ENCODE measurements at regions not wholly inside any gene's neighbourhood (a gene's known extent, or its start where the extent isn't known, plus 50 kb on each side); places are given as distances from the start of the nearest gene placed in this dataset.

GRCh38 chr13:108026680-108027410 is 188.5 kb downstream of the LIG4 start:
- DNase-seq (ENCODE audit: low spot score), result no peak
- ATAC-seq, result no peak
- intact Hi-C loops (cut with DNase I), result no loop called here

- no peak for ATAC-seq
Measured at GRCh38 chr13:108020027-108020426, 195.3 kb downstream of the LIG4 start.

GRCh38 chr13:108018371-108018870 is 196.9 kb downstream of the LIG4 start:
- intact Hi-C loops (cut with DNase I), result no loop called here
- no peak for ATAC-seq
- no peak for DNase-seq (ENCODE audit: low spot score)

More at GRCh38 chr13:108020027-108020426, 195.3 kb downstream of the LIG4 start:
- intact Hi-C loops (cut with DNase I), result no loop called here
- no peak for DNase-seq (ENCODE audit: low spot score)

- ATAC-seq (no peak), DNase-seq (ENCODE audit: low spot score) (no peak)
- intact Hi-C loops (cut with DNase I), result no loop called here
Measured at GRCh38 chr13:108006619-108007018, 208.7 kb downstream of the LIG4 start.

- intact Hi-C loops (cut with DNase I), result no loop called here
- ATAC-seq (no peak), DNase-seq (ENCODE audit: low spot score) (no peak)
Measured at GRCh38 chr13:108005231-108005630, 210.1 kb downstream of the LIG4 start.

- intact Hi-C loops (cut with DNase I), result no loop called here
- no peak for ATAC-seq
- DNase-seq (ENCODE audit: low spot score), result no peak
Measured at GRCh38 chr13:108003626-108004025, 211.7 kb downstream of the LIG4 start.

GRCh38 chr13:108000998-108001397 is 214.3 kb downstream of the LIG4 start:
- intact Hi-C loops (cut with DNase I), result no loop called here
- no peak for DNase-seq (ENCODE audit: low spot score)
- ATAC-seq, result no peak

- no peak for ATAC-seq
- intact Hi-C loops (cut with DNase I), result no loop called here
Measured at GRCh38 chr13:107999751-108000150, 215.6 kb downstream of the LIG4 start.

GRCh38 chr13:107994137-107994536 is 221.2 kb downstream of the LIG4 start:
- ATAC-seq (no peak), DNase-seq (ENCODE audit: low spot score) (no peak)
- intact Hi-C loops (cut with DNase I), result no loop called here

More at GRCh38 chr13:107999751-108000150, 215.6 kb downstream of the LIG4 start:
- no peak for DNase-seq (ENCODE audit: low spot score)

GRCh38 chr13:107993239-107993949 is 221.9 kb downstream of the LIG4 start:
- DNase-seq (ENCODE audit: low spot score), result no peak
- ATAC-seq, result no peak
- intact Hi-C loops (cut with DNase I), result no loop called here

GRCh38 chr13:107992542-107992941 is 222.8 kb downstream of the LIG4 start:
- DNase-seq (ENCODE audit: low spot score) (no peak), ATAC-seq (no peak)
- intact Hi-C loops (cut with DNase I), result no loop called here

GRCh38 chr13:107977071-107977574 is 238.2 kb downstream of the LIG4 start:
- intact Hi-C loops (cut with DNase I), result no loop called here

GRCh38 chr13:107976628-107977027 is 238.7 kb downstream of the LIG4 start:
- ATAC-seq (no peak), DNase-seq (ENCODE audit: low spot score) (no peak)
- intact Hi-C loops (cut with DNase I), result no loop called here

More at GRCh38 chr13:107977071-107977574, 238.2 kb downstream of the LIG4 start:
- ATAC-seq, result no peak
- no peak for DNase-seq (ENCODE audit: low spot score)

- DNase-seq (ENCODE audit: low spot score) (no peak), ATAC-seq (no peak)
- intact Hi-C loops (cut with DNase I), result no loop called here
Measured at GRCh38 chr13:107974409-107974808, 240.9 kb downstream of the LIG4 start.

- no peak for DNase-seq (ENCODE audit: low spot score)
- no peak for ATAC-seq
- intact Hi-C loops (cut with DNase I), result no loop called here
Measured at GRCh38 chr13:107969546-107969945, 245.8 kb downstream of the LIG4 start.

GRCh38 chr13:107968470-107968869 is 246.9 kb downstream of the LIG4 start:
- DNase-seq (ENCODE audit: low spot score), result no peak
- intact Hi-C loops (cut with DNase I), result no loop called here
- ATAC-seq, result no peak

GRCh38 chr13:107964395-107964794 is 250.9 kb downstream of the LIG4 start:
- DNase-seq (ENCODE audit: low spot score) (no peak), ATAC-seq (no peak)
- intact Hi-C loops (cut with DNase I), result no loop called here

GRCh38 chr13:107961849-107962608 is 253.3 kb downstream of the LIG4 start:
- ATAC-seq, result no peak
- intact Hi-C loops (cut with DNase I), result no loop called here
- DNase-seq (ENCODE audit: low spot score), result no peak

- no peak for DNase-seq (ENCODE audit: low spot score)
- ATAC-seq, result no peak
- intact Hi-C loops (cut with DNase I), result no loop called here
Measured at GRCh38 chr13:107960301-107960700, 255.0 kb downstream of the LIG4 start.
